Erythroblast (primary cell): ENCODE measurements at regions not wholly inside any gene's neighbourhood (a gene's known extent, or its start where the extent isn't known, plus 50 kb on each side); places are given as distances from the start of the nearest gene placed in this dataset.
"Not testable (repeated sequence)": the region's sequence is repeated elsewhere in the genome, so short reads cannot be mapped to it uniquely, and the experiment has no call there.

Experiments used
- GATA1 ChIP-seq: IDR thresholded peaks from 2 replicates; pipeline ENCODE4 v1.6.1; 2011; ENCODE audit warnings: low read depth, mild to moderate bottlenecking, control low read depth, low read length, moderate library complexity
- POLR2A ChIP-seq: IDR thresholded peaks from 2 replicates; pipeline ENCODE4 v1.6.1; 2011; ENCODE audit warnings: mild to moderate bottlenecking, low read length

GRCh38 chr6:139999661-140000060 is 625.2 kb upstream of the CITED2 start:
- not testable (repeated sequence) for TF ChIP-seq POLR2A, GATA1
